ENCODE measurements at regions not wholly inside any gene's neighbourhood (a gene's known extent, or its start where the extent isn't known, plus 50 kb on each side); places are given as distances from the start of the nearest gene placed in this dataset.

GRCh38 chr1:238088560-238089290, 198.0 kb upstream of the ZP4 start:
- no peak for TF ChIP-seq FOS (IDR thresholded peaks at IDR 0.05; ENCODE audit: borderline replicate concordance, insufficient read depth, low read length)
- no peak for TF ChIP-seq EZH2 (IDR thresholded peaks at IDR 0.05; ENCODE audit: borderline replicate concordance, low read depth, low read length, severe bottlenecking)
- TF ChIP-seq MAX (IDR thresholded peaks at IDR 0.05; ENCODE audit: insufficient read depth, insufficient read length), result no peak
- no peak for TF ChIP-seq GATA2 (IDR thresholded peaks at IDR 0.05; ENCODE audit: insufficient read depth, insufficient read length, low read depth, low read length)
- TF ChIP-seq CTCF (IDR thresholded peaks at IDR 0.05; ENCODE audit: extremely low read depth in 1 of 2, insufficient read depth in 1 of 2, low read depth in 1 of 2, low read length in 2 of 2), result no peak
- no peak for TF ChIP-seq MYC (IDR thresholded peaks at IDR 0.05; ENCODE audit: low read depth, low read length)
- no peak for TF ChIP-seq JUN (IDR thresholded peaks at IDR 0.05; ENCODE audit: borderline replicate concordance, insufficient read depth, insufficient read length, low read depth)
- no peak for TF ChIP-seq POLR2A (IDR thresholded peaks at IDR 0.05; ENCODE audit: low read depth, low read length)
- TF ChIP-seq POLR2AphosphoS5 (IDR thresholded peaks at IDR 0.05; ENCODE audit: insufficient read depth, low read depth, low read length), result no peak
- BruUV-seq (replicated peaks), result no TSS peak
- no peaks in the 10 kb centered on the region for H3K4me1 ChIP-seq (ENCODE audit: control insufficient read depth, extremely low read depth, insufficient read depth, low read length)
- no peaks in the 10 kb centered on the region for H3K79me2 ChIP-seq (ENCODE audit: control insufficient read depth, insufficient read depth, low read length)
- no peak for DNase-seq (ENCODE audit: low read depth, low spot score)
- intact Hi-C loops (cut with micrococcal nuclease), result no loop called here
- H4K20me1 ChIP-seq (replicated peaks; ENCODE audit: control insufficient read depth, extremely low read depth, insufficient read depth, low read length), result no peaks in the 10 kb centered on the region
- H3K9me3 ChIP-seq (replicated peaks; ENCODE audit: control insufficient read depth, insufficient read depth, low read length), result peaks cover 4% of the 10 kb centered on the region
- no peaks in the 10 kb centered on the region for H3K9me1 ChIP-seq (replicated peaks; ENCODE audit: control insufficient read depth, extremely low read depth, insufficient read depth, low read length)
- no peak overlapping the region for H3K27ac ChIP-seq (ENCODE audit: insufficient read depth, low read depth, low read length)
- no peak overlapping the region for H3K4me2 ChIP-seq (ENCODE audit: insufficient read depth, low read length)
- H3K36me3 ChIP-seq (ENCODE audit: control insufficient read depth in 2 of 2, extremely low read depth in 1 of 2, insufficient read depth in 2 of 2, low read length in 2 of 2), result no peaks in the 10 kb centered on the region
- FAIRE-seq, result no peak
- no peak overlapping the region for H3K4me3 ChIP-seq (replicated peaks in 1 of 3; ENCODE audit: insufficient read depth in 1 of 3, low read depth in 1 of 3, low read length in 3 of 3)
- H3K9ac ChIP-seq (replicated peaks; ENCODE audit: extremely low read depth, insufficient read depth, low read length), result no peak overlapping the region
- no peak overlapping the region for H2AFZ ChIP-seq (ENCODE audit: low read depth, low read length)
- ChIA-PET POLR2A (no interaction called here), CTCF (no interaction called here)
- no peaks in the 10 kb centered on the region for H3K27me3 ChIP-seq (ENCODE audit: control insufficient read depth in 2 of 2, insufficient read depth in 2 of 2, low read length in 2 of 2)
- dilution Hi-C loops (cut with MboI; ENCODE audit: extremely low pct_ligation_motif_present, low sequenced_read_pairs), result no loop called here

Measured in endothelial cell of umbilical vein (primary cell).